NB4 (cell line): ENCODE measurements at regions not wholly inside any gene's neighbourhood (a gene's known extent, or its start where the extent isn't known, plus 50 kb on each side); places are given as distances from the start of the nearest gene placed in this dataset.

Experiments used
- CTCF ChIP-seq: IDR thresholded peaks from one replicate; pipeline ENCODE4 v1.5.1; 2012; ENCODE audit warnings: low read depth, low read length
- MAX ChIP-seq: IDR thresholded peaks from 2 replicates; pipeline ENCODE4 v1.6.1; 2011; ENCODE audit warnings: low read depth, low read length
- POLR2A ChIP-seq: IDR thresholded peaks from 2 replicates; pipeline ENCODE4 v1.6.1; 2011; ENCODE audit warnings: mild to moderate bottlenecking; ENCODE audit not compliant: insufficient read length; ENCODE audit errors: extremely low read depth

GRCh38 chr13:59513686-59514085 lies 650.0 kb downstream of the DIAPH3 start:
- TF ChIP-seq CTCF, result no peak
- no peak for TF ChIP-seq MAX
- no peak for TF ChIP-seq POLR2A
